ENCODE measurements at regions not wholly inside any gene's neighbourhood (a gene's known extent, or its start where the extent isn't known, plus 50 kb on each side); places are given as distances from the start of the nearest gene placed in this dataset.
A peak's percentile ranks its signal among the peaks of the same experiment; 100 is the strongest.

GRCh38 chr4:183832776-183833450 lies 72.2 kb upstream of the STOX2 start:
- Histone ChIP-seq H3K36me3 (ENCODE audit: control insufficient read depth in 2 of 2, extremely low read depth in 1 of 2, insufficient read depth in 2 of 2, low read length in 2 of 2) (no peaks in the 10 kb centered on the region), H3K4me3 (ENCODE audit: control insufficient read depth in 2 of 3, extremely low read depth in 1 of 3, insufficient read depth in 2 of 3, low read depth in 1 of 3, low read length in 3 of 3) (peak overlapping the region in 1 of 3 experiments; percentile 10), H3K4me2 (ENCODE audit: control insufficient read depth, extremely low read depth, insufficient read depth, low read depth, low read length) (peak overlapping the region; percentile 65), H3K9me1 (ENCODE audit: control insufficient read depth, extremely low read depth, insufficient read depth, low read length) (no peaks in the 10 kb centered on the region), H2AFZ (ENCODE audit: control insufficient read depth, low read length) (no peak overlapping the region), H4K20me1 (ENCODE audit: control insufficient read depth, extremely low read depth, insufficient read depth, low read length) (no peaks in the 10 kb centered on the region), H3K9ac (ENCODE audit: control insufficient read depth, extremely low read depth, insufficient read depth, low read length) (no peak overlapping the region), H3K4me1 (ENCODE audit: control insufficient read depth, extremely low read depth, insufficient read depth, low read length) (peaks cover 40% of the 10 kb centered on the region), H3K27ac (ENCODE audit: control insufficient read depth, insufficient read depth, low read length) (peak overlapping the region; percentile 20), H3K79me2 (ENCODE audit: control insufficient read depth, insufficient read depth, low read length) (no peaks in the 10 kb centered on the region), H3K27me3 (ENCODE audit: control insufficient read depth, extremely low read depth, insufficient read depth, low read length) (no peaks in the 10 kb centered on the region), H3K9me3 (ENCODE audit: control insufficient read depth, low read depth, low read length) (no peaks in the 10 kb centered on the region)
- FAIRE-seq (peak; percentile 75), DNase-seq (ENCODE audit: low read depth, low spot score) (no peak)
- TF ChIP-seq EZH2 (IDR thresholded peaks at IDR 0.05; ENCODE audit: low read length) (no peak), CTCF (optimal IDR thresholded peaks at IDR 0.05 in 1 of 3, IDR thresholded peaks at IDR 0.05 in 1 of 3, conservative IDR thresholded peaks at IDR 0.05 in 1 of 3; ENCODE audit: extremely low read depth in 1 of 3, insufficient read depth in 2 of 3, low read length in 3 of 3) (no peak)
- dilution Hi-C loops (cut with MboI; ENCODE audit: extremely low pct_ligation_motif_present, low sequenced_read_pairs): no loop called here

- Histone ChIP-seq H3K9me1 (ENCODE audit: control insufficient read depth, extremely low read depth, insufficient read depth, low read length) (no peaks in the 10 kb centered on the region), H3K9me3 (ENCODE audit: control insufficient read depth, low read depth, low read length) (no peaks in the 10 kb centered on the region), H3K4me3 (ENCODE audit: control insufficient read depth in 2 of 3, extremely low read depth in 1 of 3, insufficient read depth in 2 of 3, low read depth in 1 of 3, low read length in 3 of 3) (no peak overlapping the region), H4K20me1 (ENCODE audit: control insufficient read depth, extremely low read depth, insufficient read depth, low read length) (no peaks in the 10 kb centered on the region), H3K36me3 (ENCODE audit: control insufficient read depth in 2 of 2, extremely low read depth in 1 of 2, insufficient read depth in 2 of 2, low read length in 2 of 2) (no peaks in the 10 kb centered on the region), H3K27me3 (ENCODE audit: control insufficient read depth, extremely low read depth, insufficient read depth, low read length) (no peaks in the 10 kb centered on the region), H3K27ac (ENCODE audit: control insufficient read depth, insufficient read depth, low read length) (no peak overlapping the region), H3K4me2 (ENCODE audit: control insufficient read depth, extremely low read depth, insufficient read depth, low read depth, low read length) (peak overlapping the region; percentile 59), H2AFZ (ENCODE audit: control insufficient read depth, low read length) (peak overlapping the region; percentile 30), H3K9ac (ENCODE audit: control insufficient read depth, extremely low read depth, insufficient read depth, low read length) (no peak overlapping the region), H3K79me2 (ENCODE audit: control insufficient read depth, insufficient read depth, low read length) (no peaks in the 10 kb centered on the region), H3K4me1 (ENCODE audit: control insufficient read depth, extremely low read depth, insufficient read depth, low read length) (peaks cover 31% of the 10 kb centered on the region)
- DNase-seq (ENCODE audit: low read depth, low spot score): no peak
- dilution Hi-C loops (cut with MboI; ENCODE audit: extremely low pct_ligation_motif_present, low sequenced_read_pairs): no loop called here
- TF ChIP-seq EZH2 (IDR thresholded peaks at IDR 0.05; ENCODE audit: low read length): no peak
- TF ChIP-seq CTCF (optimal IDR thresholded peaks at IDR 0.05 in 1 of 3, IDR thresholded peaks at IDR 0.05 in 1 of 3, conservative IDR thresholded peaks at IDR 0.05 in 1 of 3; ENCODE audit: extremely low read depth in 1 of 3, insufficient read depth in 2 of 3, low read length in 3 of 3): no peak
- peak; percentile 79 for FAIRE-seq
Measured at GRCh38 chr4:183834252-183834651, 70.9 kb upstream of the STOX2 start.

Data from keratinocyte (primary cell).